ENCODE measurements at regions not wholly inside any gene's neighbourhood (a gene's known extent, or its start where the extent isn't known, plus 50 kb on each side); places are given as distances from the start of the nearest gene placed in this dataset.

DNA sequence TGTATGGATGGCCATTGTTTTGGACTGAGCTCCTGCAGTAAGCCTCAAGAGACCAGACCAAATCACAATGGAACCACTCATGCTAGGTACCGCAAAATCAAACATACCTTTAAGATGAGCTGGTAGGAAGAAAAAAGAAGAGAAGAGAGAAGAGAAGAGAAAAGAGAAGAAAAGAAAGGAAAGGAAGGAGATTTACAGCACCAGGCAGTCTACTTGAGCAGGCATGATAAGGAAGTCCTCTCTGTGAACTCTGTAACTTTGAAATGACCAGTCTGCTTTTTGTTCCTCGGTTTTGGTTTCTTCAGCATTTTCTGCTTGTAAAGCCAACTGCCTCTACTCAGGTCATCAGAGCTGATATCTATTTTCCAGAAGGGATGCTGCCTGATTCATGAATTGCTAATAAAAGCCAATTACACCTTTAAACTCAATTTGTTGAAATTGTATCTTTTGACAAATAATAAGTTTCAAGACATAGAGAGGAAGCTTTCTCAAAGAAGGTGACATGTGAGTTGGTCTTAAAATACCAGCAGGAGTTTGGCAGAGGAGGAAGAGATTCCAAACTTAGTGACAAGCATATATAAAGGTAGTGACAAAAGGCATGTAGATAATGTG, 134.3 kb downstream of the UNC5CL start:
- no peak for FAIRE-seq
- Histone ChIP-seq H3K36me3 (ENCODE audit: control insufficient read depth in 2 of 2, extremely low read depth in 1 of 2, insufficient read depth in 2 of 2, low read length in 2 of 2) (no peaks in the 10 kb centered on the region), H3K27me3 (ENCODE audit: control insufficient read depth in 2 of 2, insufficient read depth in 2 of 2, low read length in 2 of 2) (no peaks in the 10 kb centered on the region), H2AFZ (ENCODE audit: low read depth, low read length) (no peak overlapping the region), H3K4me3 (replicated peaks in 1 of 3; ENCODE audit: insufficient read depth in 1 of 3, low read depth in 1 of 3, low read length in 3 of 3) (no peak overlapping the region), H3K4me1 (ENCODE audit: control insufficient read depth, extremely low read depth, insufficient read depth, low read length) (peaks cover 19% of the 10 kb centered on the region), H3K27ac (ENCODE audit: insufficient read depth, low read depth, low read length) (no peak overlapping the region), H3K9ac (replicated peaks; ENCODE audit: extremely low read depth, insufficient read depth, low read length) (no peak overlapping the region), H3K79me2 (ENCODE audit: control insufficient read depth, insufficient read depth, low read length) (no peaks in the 10 kb centered on the region), H3K9me1 (replicated peaks; ENCODE audit: control insufficient read depth, extremely low read depth, insufficient read depth, low read length) (no peaks in the 10 kb centered on the region), H4K20me1 (replicated peaks; ENCODE audit: control insufficient read depth, extremely low read depth, insufficient read depth, low read length) (no peaks in the 10 kb centered on the region), H3K9me3 (replicated peaks; ENCODE audit: control insufficient read depth, insufficient read depth, low read length) (no peaks in the 10 kb centered on the region), H3K4me2 (ENCODE audit: insufficient read depth, low read length) (no peak overlapping the region)
- no peak for TF ChIP-seq MYC (IDR thresholded peaks at IDR 0.05; ENCODE audit: low read depth, low read length)
- TF ChIP-seq FOS (IDR thresholded peaks at IDR 0.05; ENCODE audit: borderline replicate concordance, insufficient read depth, low read length), result no peak
- no peak for TF ChIP-seq POLR2AphosphoS5 (IDR thresholded peaks at IDR 0.05; ENCODE audit: insufficient read depth, low read depth, low read length)
- no peak for TF ChIP-seq POLR2A (IDR thresholded peaks at IDR 0.05; ENCODE audit: low read depth, low read length)
- no peak for TF ChIP-seq JUN (IDR thresholded peaks at IDR 0.05; ENCODE audit: borderline replicate concordance, insufficient read depth, insufficient read length, low read depth)
- TF ChIP-seq, protein P1, sequence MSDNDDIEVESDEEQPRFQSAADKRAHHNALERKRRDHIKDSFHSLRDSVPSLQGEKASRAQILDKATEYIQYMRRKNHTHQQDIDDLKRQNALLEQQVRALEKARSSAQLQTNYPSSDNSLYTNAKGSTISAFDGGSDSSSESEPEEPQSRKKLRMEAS (IDR thresholded peaks at IDR 0.05; ENCODE audit: insufficient read depth, insufficient read length), result no peak
- no peak for TF ChIP-seq GATA2 (IDR thresholded peaks at IDR 0.05; ENCODE audit: insufficient read depth, insufficient read length, low read depth, low read length)
- TF ChIP-seq, protein P2, sequence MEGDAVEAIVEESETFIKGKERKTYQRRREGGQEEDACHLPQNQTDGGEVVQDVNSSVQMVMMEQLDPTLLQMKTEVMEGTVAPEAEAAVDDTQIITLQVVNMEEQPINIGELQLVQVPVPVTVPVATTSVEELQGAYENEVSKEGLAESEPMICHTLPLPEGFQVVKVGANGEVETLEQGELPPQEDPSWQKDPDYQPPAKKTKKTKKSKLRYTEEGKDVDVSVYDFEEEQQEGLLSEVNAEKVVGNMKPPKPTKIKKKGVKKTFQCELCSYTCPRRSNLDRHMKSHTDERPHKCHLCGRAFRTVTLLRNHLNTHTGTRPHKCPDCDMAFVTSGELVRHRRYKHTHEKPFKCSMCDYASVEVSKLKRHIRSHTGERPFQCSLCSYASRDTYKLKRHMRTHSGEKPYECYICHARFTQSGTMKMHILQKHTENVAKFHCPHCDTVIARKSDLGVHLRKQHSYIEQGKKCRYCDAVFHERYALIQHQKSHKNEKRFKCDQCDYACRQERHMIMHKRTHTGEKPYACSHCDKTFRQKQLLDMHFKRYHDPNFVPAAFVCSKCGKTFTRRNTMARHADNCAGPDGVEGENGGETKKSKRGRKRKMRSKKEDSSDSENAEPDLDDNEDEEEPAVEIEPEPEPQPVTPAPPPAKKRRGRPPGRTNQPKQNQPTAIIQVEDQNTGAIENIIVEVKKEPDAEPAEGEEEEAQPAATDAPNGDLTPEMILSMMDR (IDR thresholded peaks at IDR 0.05; ENCODE audit: extremely low read depth in 1 of 2, insufficient read depth in 1 of 2, low read depth in 1 of 2, low read length in 2 of 2), result no peak
- no peak for TF ChIP-seq EZH2 (IDR thresholded peaks at IDR 0.05; ENCODE audit: borderline replicate concordance, low read depth, low read length, severe bottlenecking)
- ChIA-PET POLR2A (no interaction called here), CTCF (interaction anchor here (0.9 kb wide), 1 partner anchor 12 kb away, joined by 3 read pairs; no protein-coding TSS in a partner anchor)
- intact Hi-C loops (cut with micrococcal nuclease) (loop anchor here (5.0 kb wide), 1 partner anchor 58 kb away; no protein-coding TSS in a partner anchor), dilution Hi-C loops (cut with MboI; ENCODE audit: extremely low pct_ligation_motif_present, low sequenced_read_pairs) (no loop called here)
- no peak for DNase-seq (ENCODE audit: low read depth, low spot score)
- BruUV-seq (replicated peaks), result no TSS peak
